Activated CD4-positive, alpha-beta T cell treated with anti-CD3 and anti-CD28 coated beads, Interleukin-2, Interleukin-6, amounts not matched to agents 100 ng/mL and 50 ng/mL, durations not matched to agents 16 hours and 8 hours (primary cell): ENCODE measurements at regions not wholly inside any gene's neighbourhood (a gene's known extent, or its start where the extent isn't known, plus 50 kb on each side); places are given as distances from the start of the nearest gene placed in this dataset.

ENCODE experiments used
- DNase-seq: peaks from one replicate; pipeline ENCODE4 v3.0.0-alpha.2; 2020

DNA sequence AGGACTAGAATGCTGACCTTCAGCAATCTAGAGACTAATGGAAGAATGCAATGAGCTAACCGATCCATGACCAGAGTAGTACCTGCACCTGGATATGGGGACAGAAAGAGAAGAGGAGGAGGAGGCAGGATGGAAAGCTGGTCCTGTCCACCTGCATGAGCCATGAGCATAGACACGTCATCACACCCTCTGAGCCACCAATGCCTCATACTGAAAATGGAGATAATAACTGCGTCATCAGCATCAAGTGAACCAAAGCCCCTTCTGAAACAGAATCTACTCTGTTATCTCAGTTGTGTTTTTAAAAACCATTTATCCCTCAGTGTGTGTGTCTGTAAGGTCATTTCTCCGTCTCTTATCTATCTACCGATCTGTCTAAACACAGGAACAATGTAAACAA is 327.0 kb downstream of the BCL11B start:
- peak; percentile 34 for DNase-seq

DNA sequence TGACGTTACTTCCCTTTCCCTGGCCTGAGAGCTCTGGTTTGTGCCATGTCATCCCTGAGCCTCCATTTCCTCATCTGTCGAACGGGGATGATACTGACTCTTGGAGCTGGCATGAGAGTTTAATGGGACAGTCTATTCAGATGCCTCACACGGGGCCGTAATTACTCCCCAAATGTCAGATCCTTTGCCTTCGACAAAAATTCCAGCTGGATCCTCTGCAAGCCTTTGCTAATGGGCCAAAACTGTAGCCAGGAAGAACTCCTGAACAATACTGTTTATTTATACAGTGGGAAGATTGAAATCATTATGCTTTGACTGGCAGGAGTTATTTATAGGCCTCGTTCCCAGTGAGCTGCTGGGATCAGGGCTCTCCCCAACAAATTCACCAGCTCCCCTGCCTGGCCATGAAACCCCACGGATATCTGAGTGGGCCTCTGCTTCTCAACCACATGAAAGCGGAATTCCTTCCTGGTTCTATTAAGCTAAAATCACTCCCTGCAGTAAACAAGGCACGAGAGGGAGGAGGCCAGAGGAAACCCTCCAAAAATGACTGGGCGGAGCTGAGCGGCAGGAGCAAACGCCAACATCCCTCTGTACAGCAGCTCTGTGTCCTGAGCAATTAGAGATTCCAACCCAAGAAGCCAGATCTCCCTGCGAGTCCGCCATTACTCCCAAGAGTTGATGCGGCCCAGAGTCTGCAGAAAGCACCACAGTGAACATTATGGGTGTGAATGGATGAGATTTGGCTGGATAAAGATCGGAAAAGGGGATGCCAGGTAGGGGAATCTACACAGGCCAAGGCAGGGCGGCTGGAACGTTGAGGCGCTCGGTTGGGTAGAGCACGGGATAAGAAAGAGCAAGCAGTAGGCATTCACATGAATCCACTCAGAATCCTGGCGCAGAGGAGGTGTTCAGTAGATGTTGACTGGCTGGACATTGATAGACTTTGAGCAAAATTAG is 326.1 kb downstream of the BCL11B start:
- DNase-seq, result no peak

DNA sequence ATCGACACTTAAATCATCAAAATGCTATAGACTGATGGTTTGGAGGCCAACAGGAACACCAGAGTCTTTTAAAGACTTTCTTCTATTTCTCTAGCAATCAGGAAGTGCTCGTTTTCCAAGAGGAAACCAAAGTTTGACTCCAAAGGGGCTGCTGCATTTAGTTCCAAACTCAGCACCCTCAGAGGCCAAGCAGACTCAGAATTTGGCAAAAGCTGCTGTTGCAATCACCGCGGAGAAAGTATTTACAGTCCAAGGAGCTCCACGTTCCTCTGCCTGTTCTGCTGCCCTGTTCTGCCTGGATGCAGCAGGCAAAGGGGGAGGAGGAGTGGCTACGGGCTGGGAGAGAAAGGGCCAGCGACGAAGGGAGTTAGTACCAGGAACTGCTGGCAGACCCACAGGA is 325.1 kb downstream of the BCL11B start:
- DNase-seq, result no peak

DNA sequence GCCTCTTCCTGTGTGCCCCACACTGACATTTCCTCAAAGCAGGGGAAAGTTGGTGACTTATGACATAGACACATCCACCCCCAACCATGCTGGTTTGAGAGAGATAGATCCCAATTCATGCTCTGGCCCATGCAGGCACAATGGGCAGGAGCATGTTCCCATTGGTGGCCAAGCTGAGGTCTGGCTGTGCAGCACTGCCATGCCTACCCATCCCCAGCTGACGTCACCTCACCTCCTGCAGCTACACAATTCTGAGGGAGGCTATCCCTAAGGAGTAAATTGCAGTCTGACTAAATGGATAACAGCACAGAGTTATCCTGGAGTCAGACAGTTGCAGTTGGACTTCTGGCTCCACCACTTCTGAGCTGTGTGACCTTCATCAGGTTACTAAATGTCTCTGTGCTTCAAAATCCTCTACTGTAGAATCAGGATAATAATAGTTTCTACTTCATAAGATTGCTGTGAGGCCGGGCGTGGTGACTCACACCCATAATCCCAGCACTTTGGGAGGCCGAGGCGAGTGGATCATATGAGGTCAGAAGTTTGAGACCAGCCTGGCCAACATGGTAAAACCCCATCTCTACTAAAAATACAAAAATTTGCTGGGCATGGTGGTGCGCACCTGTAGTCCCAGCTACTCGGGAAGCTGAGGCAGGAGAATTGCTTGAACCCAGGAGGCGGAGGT is 323.9 kb downstream of the BCL11B start:
- DNase-seq, result no peak

DNA sequence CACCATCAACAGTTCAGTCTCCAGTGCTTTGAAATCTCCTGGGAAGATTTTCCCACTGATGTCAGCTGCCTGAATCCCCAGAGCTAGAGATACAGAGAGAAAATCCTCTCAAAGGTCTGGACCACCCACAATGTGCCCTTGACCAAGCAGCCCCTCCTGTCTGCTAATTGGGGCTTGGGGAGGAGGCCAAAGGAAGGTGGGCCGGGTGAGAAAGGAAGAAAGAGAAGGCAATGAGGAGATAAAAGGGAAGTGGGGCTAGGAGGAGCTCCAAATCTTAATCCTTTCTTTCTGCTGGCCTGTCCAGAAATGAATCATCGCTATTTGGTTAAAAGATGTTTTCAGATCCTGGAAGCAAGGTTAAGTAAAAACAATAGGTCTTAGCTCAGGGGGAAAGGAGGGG is 322.9 kb downstream of the BCL11B start:
- no peak for DNase-seq

DNA sequence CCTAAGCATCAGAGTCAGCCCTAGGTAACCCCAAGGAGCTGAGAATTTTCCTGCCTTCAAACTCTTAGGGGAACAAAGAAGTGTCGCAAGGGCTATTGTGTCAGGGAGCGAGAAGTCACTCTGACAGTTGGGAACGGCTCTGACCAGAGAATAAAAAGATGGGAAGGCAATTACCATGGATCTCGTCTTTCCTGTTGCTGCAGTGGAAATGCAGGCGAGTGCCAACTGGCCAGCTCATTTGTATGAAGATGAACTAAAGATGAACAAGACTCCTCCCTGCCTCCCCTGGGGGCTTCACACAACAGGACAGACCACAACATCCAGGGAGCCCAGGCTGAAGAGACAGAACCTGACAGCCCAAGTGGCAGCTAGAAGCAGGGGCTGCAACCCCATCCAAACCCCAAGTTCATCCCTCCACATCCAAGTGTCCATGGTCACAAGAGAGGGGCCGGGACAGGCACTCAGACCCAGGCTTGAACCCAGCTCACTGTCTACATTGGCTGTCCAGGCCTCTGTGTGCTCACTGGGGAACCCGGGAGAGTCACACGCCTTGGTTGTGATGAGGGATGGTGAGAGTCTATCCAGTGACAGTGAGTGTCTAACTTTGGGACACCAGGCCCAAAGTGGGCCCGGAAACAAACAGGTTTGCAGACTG is 322.4 kb downstream of the BCL11B start:
- DNase-seq, result no peak

DNA sequence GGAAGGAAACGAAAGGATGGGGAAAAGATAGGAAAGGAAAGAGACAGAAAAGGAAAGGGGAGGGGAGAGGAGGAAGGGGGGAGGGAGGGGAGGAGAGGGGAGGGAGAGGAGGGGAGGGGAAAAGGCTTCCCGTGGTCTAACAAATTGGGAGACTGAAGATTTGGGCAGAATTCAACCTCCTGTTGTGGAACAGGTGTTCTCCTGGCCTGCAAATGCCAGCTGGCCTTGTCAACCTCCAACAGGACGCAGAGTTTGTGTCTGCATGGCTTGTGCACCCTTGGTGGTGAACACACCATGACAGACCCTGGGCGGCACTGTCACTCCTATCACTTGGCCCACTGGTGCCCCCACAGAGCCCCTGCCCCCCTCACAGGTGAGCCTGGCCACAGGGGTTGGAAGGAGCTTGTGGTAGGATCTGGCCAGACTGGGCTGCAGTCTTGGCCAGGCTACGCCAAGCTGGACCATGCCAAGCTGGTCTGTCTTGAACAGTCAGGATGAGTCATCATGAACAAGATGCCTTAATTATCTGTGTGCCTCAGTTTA is 321.6 kb downstream of the BCL11B start:
- no peak for DNase-seq

DNA sequence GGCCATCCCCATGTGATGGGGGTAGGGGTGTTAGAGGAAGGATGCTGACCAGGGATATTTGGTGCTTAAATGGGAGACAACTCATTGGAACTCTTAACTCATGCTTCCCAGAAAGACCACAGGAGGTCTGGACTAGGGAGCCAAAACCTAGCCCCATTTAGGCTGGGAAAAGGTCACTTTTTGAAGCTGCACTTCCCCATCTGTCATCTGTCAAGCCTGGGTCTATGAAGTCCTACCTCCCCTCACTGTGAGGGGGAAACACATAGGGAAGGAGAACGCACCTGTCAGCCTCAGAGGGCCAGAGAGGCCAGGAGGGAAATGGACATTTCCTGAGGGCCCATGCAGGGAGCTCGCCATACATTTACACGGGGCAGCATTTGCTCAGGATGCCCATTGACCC is 321.0 kb downstream of the BCL11B start:
- no peak for DNase-seq

DNA sequence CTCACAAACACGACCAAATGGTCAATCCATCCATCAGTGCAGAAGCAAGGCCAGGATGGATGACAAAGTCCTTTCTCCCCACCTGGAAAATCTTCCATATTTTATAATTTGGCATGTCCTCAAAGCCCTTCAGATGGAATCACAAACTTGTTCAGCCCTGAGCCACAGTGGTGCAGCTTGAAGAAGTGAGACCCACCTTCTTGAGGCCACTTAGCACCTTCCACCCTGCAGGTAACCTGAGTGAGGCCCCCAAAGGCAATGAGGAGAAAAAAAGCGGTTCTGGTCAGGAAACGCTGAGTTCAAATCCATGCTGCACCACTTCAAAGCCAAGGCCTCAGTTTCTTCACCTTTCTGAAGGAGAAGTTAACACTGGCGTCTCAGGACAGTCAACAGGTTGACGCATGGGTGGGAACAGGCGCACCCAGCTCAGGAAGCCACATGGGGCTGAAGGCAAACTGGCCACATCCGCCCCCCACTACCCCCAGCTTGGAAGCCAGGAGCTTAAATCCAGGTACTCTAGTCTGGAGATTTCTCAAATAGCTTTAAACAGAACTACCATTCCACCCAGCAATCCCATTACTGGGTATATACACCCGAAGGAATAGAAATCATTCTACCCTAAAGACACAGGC is 320.4 kb downstream of the BCL11B start:
- DNase-seq, result no peak

DNA sequence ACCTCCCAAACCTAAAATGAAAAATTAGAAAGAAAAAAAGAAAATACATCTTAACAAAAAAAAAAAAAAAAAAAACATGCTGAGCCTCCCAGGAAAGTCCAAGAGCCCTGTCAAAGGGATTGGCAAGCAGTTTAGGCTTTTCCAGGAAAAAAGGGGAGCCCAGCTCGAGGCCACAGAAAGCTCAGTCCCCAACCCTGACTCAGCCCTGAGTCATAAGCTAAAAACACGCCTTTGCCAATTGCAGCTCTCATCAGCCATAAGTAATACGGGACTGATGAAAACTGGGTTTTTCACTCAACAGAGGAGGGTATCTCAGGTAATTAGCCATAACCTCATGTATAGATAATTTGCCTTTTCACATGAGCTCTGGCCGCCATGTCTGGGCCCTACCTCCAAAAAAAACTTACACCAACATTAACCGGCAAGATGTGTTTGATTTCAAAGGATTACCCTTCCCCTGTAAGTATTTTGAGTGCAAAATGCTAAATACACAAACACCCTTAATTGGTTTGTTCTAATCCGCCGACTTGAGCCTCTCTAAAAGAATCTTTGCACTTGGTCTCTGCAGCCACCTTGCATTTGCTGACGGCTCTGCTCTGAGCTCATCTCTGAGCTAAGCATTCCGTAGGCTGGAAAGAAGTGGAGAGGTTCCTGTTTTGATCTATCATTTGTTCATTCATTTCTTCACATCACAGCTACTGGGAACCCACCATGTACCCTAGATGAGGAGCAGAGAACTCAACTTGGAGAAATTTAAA is 319.2 kb downstream of the BCL11B start:
- DNase-seq, result peak; percentile 31

DNA sequence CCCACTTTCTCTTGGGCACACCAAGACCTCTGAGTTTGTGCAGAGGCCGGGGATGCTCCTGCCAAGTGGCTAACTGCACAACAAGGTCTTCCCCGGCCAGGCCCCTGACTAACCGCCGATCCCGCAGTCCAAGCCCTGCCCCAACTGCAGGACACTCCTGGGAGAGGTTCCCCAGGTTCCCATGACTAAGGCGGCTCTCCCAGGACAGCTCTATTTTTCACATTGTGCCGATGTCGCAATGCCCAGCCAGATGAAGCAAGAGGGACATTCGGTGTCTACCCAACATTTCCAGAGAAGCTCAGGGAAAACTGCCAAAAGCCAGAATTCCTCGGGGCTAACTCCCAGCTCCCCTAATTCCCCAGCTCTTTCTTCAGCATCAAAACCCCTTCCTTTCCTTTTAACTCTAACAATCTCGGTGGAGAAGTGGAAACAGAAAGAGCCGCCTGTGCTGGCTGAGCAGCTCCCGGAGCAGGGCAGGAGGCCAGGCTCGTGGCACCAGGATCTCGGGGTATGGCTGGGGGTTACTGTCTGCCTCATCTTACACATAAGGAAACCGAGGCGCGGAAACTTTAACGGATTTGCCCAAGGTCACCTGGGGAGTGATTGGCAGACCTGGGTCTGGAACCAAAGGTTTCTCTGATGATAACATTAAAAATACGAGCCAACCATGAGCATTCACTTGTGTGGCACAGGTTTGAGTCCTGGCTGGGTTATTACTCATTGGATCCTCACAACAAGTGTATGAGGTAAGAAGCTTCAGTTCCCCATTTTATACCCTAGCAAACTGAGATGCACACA is 318.2 kb downstream of the BCL11B start:
- DNase-seq, result no peak

DNA sequence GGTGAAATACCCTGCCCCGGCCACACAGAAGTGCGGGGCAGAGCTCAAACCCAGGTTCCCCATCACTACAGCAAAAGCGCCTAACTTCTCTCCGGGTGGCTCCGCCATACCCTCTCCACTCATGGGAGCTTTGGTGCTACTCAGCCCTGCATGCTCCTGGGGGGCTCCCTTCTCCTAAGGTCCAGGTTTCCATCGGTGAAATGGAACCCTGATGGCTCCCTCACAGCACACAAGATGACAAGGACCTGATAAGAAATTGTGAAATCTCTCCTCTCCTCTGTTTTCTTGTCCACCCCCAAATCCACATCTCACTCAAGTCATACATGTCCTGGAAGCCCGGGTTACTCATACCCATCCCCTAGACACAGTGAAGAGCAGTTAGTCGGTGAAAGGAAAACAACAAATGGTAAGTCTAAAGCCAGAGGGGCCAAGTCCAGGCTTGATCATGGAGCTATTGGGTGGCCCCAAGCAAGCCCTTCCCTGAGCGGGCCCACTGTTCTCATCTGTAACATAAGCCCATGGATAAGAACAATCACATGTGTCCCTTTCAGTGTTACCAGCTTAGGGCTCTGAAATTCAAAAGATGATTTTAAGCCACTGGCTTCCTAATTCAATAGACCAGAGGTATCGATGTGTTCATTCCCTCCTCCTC is 317.5 kb downstream of the BCL11B start:
- no peak for DNase-seq

DNA sequence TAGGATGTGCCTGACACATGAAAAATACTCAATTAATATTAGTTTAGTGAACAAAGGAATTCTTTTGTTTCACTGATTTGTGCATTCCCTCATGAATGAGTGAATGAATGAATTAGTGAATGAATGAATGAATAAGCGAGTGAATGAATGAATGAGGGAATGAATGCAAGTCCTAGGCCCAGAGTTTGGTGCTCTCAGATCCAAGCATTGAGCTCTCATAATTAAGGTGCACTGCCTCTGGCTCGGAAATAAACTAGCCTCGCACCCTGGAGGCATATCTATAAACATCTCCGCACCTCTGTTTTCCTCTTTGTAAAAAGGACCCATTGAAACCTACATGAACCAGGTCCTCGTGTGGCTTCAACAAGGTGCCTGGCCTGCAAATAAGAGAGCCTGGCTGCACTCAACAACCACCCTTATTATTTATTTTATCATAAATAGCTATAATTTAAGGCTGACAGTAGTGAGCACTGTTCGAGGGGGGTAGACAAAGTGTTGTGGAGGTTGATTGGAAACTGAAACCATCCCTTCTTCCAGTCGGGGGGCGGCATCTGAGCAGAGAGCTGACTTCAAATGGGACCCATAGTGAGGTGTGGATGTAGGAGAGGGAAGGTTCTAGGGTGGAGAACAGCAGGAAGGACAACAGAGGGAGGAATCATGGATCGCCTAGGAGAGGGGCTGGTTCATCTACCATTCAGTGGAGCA is 316.8 kb downstream of the BCL11B start:
- no peak for DNase-seq

DNA sequence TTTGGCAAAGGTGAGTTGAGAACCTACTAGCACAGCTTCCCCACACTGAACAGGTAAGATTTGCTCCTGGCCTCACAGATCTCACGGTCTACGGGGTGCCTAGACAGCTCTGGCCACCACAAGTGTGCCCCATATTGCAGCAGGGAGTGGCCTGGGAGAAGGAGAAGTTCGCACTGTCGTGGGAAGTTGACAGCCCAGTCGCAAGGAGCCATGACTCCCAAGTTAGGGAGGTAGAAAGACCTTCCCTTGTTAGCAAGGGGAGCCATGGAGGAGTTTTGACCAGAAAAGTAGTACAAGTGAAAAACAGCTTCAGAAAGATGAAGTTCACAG is 316.3 kb downstream of the BCL11B start:
- DNase-seq, result no peak

DNA sequence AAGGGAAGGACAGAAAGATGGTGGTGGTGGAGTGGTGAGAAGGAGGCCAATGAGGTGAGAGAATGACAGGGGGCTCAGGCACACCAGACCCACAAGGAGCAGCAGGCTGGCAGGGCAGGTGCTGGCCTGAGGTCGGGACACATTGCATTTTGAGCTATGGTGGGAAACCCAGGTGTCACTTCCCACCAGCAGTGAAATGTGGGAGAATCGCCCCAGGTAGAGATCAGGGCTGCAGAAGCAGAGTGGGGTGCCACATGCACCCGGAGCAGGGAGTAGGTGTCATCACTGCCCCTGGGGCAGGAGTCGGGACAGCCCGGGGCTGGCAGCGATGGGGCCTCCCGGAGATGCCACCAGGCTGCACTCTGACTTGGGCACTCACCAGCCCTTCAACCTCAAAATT is 315.8 kb downstream of the BCL11B start:
- no peak for DNase-seq

DNA sequence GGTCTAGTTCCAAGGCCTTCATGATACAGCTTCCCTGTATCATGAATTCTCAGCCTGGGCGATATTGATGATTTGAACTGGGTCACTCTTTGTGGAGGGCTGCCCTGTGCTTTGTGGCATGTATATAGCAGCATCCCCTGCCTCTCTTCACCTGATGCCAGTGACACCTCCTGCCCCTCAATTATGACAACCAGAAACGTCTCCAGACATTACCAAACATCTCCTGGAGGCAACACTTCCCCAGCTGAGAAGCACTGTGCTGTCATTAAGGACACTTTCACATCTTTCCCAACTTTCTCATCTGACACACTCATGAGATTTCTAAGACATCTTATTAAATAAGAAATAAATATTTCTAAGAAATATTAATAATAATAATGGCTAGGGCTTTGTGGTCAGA is 315.3 kb downstream of the BCL11B start:
- DNase-seq, result no peak

DNA sequence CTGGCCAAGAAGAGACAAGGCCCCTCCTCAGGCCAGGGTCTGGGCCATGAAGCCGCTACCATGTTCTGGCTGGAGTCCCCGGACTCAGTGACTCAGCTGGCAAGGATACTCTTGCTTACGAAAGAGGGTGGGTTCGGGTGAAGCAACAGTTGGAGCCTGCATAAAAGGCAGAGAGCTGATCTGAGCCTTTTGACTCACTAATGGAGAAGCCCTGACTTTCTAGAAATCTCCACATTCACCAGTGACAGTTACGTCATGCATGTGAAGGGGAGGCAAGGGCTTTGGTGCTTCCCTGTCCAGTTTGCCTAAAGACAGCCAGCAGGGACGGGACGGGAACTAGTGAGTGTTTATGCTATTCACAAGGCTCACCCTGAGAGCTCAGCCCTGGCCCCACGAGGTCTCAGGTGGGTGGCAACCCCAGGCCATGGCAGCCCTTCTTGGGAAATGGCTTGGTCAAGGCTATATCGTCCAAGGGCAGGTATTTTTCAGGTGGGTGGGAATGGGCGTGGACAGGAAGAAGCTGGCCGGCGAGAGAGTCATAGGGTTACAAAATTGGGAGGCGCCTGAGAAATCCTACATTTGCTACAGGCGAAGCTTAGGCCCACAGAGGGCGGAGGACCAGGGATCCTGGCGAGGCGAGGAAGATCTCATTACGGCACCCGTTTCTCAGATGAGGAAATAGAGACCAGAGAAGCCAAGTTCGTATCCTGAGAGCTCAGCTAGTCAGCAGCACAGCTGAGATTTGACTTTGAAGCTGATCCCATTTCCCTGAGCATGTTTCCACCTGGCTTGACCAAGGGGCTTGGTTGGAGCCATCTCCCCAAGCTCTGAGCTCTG is 314.6 kb downstream of the BCL11B start:
- DNase-seq, result no peak

DNA sequence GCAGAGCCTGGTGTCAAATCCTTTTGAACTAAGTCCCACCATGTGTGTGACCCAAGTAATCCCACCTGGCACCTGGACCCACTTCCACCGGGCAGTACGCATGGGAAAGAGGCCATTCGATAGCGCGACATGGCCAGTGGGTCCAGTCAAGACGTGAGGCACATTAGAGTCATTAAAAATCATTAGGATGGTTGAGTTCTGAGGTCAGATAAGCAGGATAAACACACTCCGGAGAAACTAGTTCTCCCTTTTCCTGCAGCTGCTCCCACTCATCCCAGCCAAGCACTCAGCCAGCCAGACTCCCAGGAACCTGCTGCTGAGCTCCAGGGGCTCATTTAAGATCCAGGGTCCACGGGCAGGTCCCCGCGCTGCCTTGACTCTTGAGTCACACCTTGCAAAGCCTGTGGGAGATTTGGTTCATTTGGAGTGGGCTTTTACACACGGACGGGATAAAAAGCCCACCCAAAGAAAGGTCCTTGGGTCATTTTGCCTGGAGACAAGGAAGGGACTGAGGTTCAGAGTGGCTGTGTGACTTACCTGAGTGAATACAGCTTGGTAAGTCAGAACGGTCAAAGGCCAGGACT is 313.9 kb downstream of the BCL11B start:
- DNase-seq, result no peak

DNA sequence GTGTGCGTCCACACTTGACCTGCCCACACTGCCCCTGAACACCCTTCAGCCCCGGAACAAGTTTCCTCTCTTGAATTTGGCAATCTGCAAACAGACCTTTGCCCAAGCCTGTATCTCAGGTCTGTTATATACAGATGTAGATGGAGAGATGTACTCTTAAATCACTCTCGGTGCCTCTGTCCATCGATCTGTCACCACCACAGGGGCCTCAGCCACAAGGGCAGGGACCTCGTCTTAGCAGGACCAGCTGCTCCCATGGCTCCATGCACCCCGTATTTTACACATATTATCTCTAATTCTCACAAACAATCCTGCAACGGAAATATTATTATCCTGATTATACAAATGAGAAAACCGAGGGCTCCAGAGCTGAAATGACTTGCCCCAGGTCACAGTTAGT is 313.4 kb downstream of the BCL11B start:
- no peak for DNase-seq
